ENCODE measurements at regions not wholly inside any gene's neighbourhood (a gene's known extent, or its start where the extent isn't known, plus 50 kb on each side); places are given as distances from the start of the nearest gene placed in this dataset.

GRCh38 chr3:127462111-127462655 is 128.3 kb downstream of the TPRA1 start:
- no peak for TF ChIP-seq EZH2 (IDR thresholded peaks at IDR 0.05; ENCODE audit: low read depth)
- TF ChIP-seq CTCF (conservative IDR thresholded peaks at IDR 0.05): no peak
